Liver (tissue), 3 donors: ENCODE measurements at regions not wholly inside any gene's neighbourhood (a gene's known extent, or its start where the extent isn't known, plus 50 kb on each side); places are given as distances from the start of the nearest gene placed in this dataset.

Source experiments
- JUND ChIP-seq, 2 donors: IDR thresholded peaks; 2 replicates each; pipeline ENCODE4 v1.6.1; 2016; ENCODE audit warnings: antibody characterized with exemption in 2 of 2
- TF ChIP-seq, protein P1 (sequence below): fragments of 150-350 bp; IDR thresholded peaks from 2 replicates; pipeline ENCODE4 v1.5.1; 2017; ENCODE audit warnings: improper control_type of control experiment, low read depth, low read length; ENCODE audit not compliant: missing input control
- donor health status: healthy.
- donor health status: healthy.

- no peak for TF ChIP-seq JUND (IDR thresholded peaks at IDR 0.05)
- TF ChIP-seq, protein P1, sequence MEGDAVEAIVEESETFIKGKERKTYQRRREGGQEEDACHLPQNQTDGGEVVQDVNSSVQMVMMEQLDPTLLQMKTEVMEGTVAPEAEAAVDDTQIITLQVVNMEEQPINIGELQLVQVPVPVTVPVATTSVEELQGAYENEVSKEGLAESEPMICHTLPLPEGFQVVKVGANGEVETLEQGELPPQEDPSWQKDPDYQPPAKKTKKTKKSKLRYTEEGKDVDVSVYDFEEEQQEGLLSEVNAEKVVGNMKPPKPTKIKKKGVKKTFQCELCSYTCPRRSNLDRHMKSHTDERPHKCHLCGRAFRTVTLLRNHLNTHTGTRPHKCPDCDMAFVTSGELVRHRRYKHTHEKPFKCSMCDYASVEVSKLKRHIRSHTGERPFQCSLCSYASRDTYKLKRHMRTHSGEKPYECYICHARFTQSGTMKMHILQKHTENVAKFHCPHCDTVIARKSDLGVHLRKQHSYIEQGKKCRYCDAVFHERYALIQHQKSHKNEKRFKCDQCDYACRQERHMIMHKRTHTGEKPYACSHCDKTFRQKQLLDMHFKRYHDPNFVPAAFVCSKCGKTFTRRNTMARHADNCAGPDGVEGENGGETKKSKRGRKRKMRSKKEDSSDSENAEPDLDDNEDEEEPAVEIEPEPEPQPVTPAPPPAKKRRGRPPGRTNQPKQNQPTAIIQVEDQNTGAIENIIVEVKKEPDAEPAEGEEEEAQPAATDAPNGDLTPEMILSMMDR: no peak
Observed at GRCh38 chr3:176286476-176287085, 910.7 kb downstream of the TBL1XR1 start.
